22Rv1 (cell line): ENCODE measurements at regions not wholly inside any gene's neighbourhood (a gene's known extent, or its start where the extent isn't known, plus 50 kb on each side); places are given as distances from the start of the nearest gene placed in this dataset.

Source experiments
- CTCF ChIP-seq: fragments of 450-650 bp; IDR thresholded peaks from 2 replicates; pipeline ENCODE4 v1.5.1; 2017; ENCODE audit warnings: mild to moderate bottlenecking
- ZFX ChIP-seq: fragments of 450-650 bp; IDR thresholded peaks from 2 replicates; pipeline ENCODE4 v1.6.1; 2017; ENCODE audit warnings: antibody characterized with exemption, borderline replicate concordance

GRCh38 chr3:6540981-6541380 is 319.9 kb upstream of the GRM7 start:
- TF ChIP-seq CTCF, result no peak
- TF ChIP-seq ZFX, result no peak
